ENCODE measurements at regions not wholly inside any gene's neighbourhood (a gene's known extent, or its start where the extent isn't known, plus 50 kb on each side); places are given as distances from the start of the nearest gene placed in this dataset.
"Not testable (repeated sequence)": the region's sequence is repeated elsewhere in the genome, so short reads cannot be mapped to it uniquely, and the experiment has no call there.

- Histone ChIP-seq H3K36me3 (ENCODE audit: control insufficient read depth, insufficient read depth, low read length) (no peaks in the 10 kb centered on the region), H3K4me3 (ENCODE audit: low read depth, low read length) (no peak overlapping the region), H3K27me3 (ENCODE audit: control insufficient read depth, insufficient read depth, low read length) (no peaks in the 10 kb centered on the region), H3K9ac (ENCODE audit: low read depth, low read length) (no peak overlapping the region), H3K9me3 (ENCODE audit: control insufficient read depth, insufficient read depth, low read length) (no peaks in the 10 kb centered on the region), H3K4me1 (ENCODE audit: control insufficient read depth, insufficient read depth, low read length) (peaks cover 10% of the 10 kb centered on the region; the same call in 1 of the 2 replicates), H3K27ac (ENCODE audit: low read depth, low read length) (no peak overlapping the region)
Measured at GRCh38 chr11:29171360-29171950, 845.4 kb downstream of the KCNA4 start.

GRCh38 chr11:29166306-29166705 lies 850.5 kb downstream of the KCNA4 start:
- Histone ChIP-seq H3K27me3 (ENCODE audit: control insufficient read depth, insufficient read depth, low read length) (no peaks in the 10 kb centered on the region), H3K36me3 (ENCODE audit: control insufficient read depth, insufficient read depth, low read length) (no peaks in the 10 kb centered on the region), H3K4me1 (ENCODE audit: control insufficient read depth, insufficient read depth, low read length) (peaks cover 3% of the 10 kb centered on the region; the same call in 1 of the 2 replicates), H3K27ac (ENCODE audit: low read depth, low read length) (no peak overlapping the region), H3K9ac (ENCODE audit: low read depth, low read length) (no peak overlapping the region), H3K9me3 (ENCODE audit: control insufficient read depth, insufficient read depth, low read length) (no peaks in the 10 kb centered on the region), H3K4me3 (ENCODE audit: low read depth, low read length) (no peak overlapping the region)

GRCh38 chr11:29163231-29163630 lies 853.6 kb downstream of the KCNA4 start:
- Histone ChIP-seq H3K36me3 (ENCODE audit: control insufficient read depth, insufficient read depth, low read length) (no peaks in the 10 kb centered on the region), H3K4me1 (ENCODE audit: control insufficient read depth, insufficient read depth, low read length) (0 out of 2 replicates have a peak, but pooled peaks cover 5% of the 10 kb centered on the region), H3K9ac (ENCODE audit: low read depth, low read length) (no peak overlapping the region), H3K4me3 (ENCODE audit: low read depth, low read length) (no peak overlapping the region), H3K27me3 (ENCODE audit: control insufficient read depth, insufficient read depth, low read length) (no peaks in the 10 kb centered on the region), H3K27ac (ENCODE audit: low read depth, low read length) (no peak overlapping the region), H3K9me3 (ENCODE audit: control insufficient read depth, insufficient read depth, low read length) (no peaks in the 10 kb centered on the region)

GRCh38 chr11:29162491-29162890 lies 854.3 kb downstream of the KCNA4 start:
- Histone ChIP-seq H3K9me3 (ENCODE audit: control insufficient read depth, insufficient read depth, low read length) (no peaks in the 10 kb centered on the region), H3K9ac (ENCODE audit: low read depth, low read length) (no peak overlapping the region), H3K27me3 (ENCODE audit: control insufficient read depth, insufficient read depth, low read length) (no peaks in the 10 kb centered on the region), H3K4me1 (ENCODE audit: control insufficient read depth, insufficient read depth, low read length) (0 out of 2 replicates have a peak, but pooled peaks cover 5% of the 10 kb centered on the region), H3K4me3 (ENCODE audit: low read depth, low read length) (no peak overlapping the region), H3K36me3 (ENCODE audit: control insufficient read depth, insufficient read depth, low read length) (no peaks in the 10 kb centered on the region), H3K27ac (ENCODE audit: low read depth, low read length) (no peak overlapping the region)

- H3K4me1 ChIP-seq (ENCODE audit: control insufficient read depth, insufficient read depth, low read length) = 0 out of 2 replicates have a peak, but pooled peaks cover 5% of the 10 kb centered on the region
Measured at GRCh38 chr11:29161191-29161590, 855.6 kb downstream of the KCNA4 start.

GRCh38 chr11:29159552-29160465 lies 857.0 kb downstream of the KCNA4 start:
- no peaks in the 10 kb centered on the region for H3K9me3 ChIP-seq (ENCODE audit: control insufficient read depth, insufficient read depth, low read length)
- no peak overlapping the region for H3K4me3 ChIP-seq (ENCODE audit: low read depth, low read length)
- H3K36me3 ChIP-seq (ENCODE audit: control insufficient read depth, insufficient read depth, low read length) = no peaks in the 10 kb centered on the region
- H3K27me3 ChIP-seq (ENCODE audit: control insufficient read depth, insufficient read depth, low read length) = no peaks in the 10 kb centered on the region
- H3K27ac ChIP-seq (ENCODE audit: low read depth, low read length) = no peak overlapping the region
- 0 out of 2 replicates have a peak, but pooled peaks cover 5% of the 10 kb centered on the region for H3K4me1 ChIP-seq (ENCODE audit: control insufficient read depth, insufficient read depth, low read length)
- H3K9ac ChIP-seq (ENCODE audit: low read depth, low read length) = no peak overlapping the region

More at GRCh38 chr11:29161191-29161590, 855.6 kb downstream of the KCNA4 start:
- no peaks in the 10 kb centered on the region for H3K36me3 ChIP-seq (ENCODE audit: control insufficient read depth, insufficient read depth, low read length)
- no peaks in the 10 kb centered on the region for H3K9me3 ChIP-seq (ENCODE audit: control insufficient read depth, insufficient read depth, low read length)
- no peak overlapping the region for H3K9ac ChIP-seq (ENCODE audit: low read depth, low read length)
- no peaks in the 10 kb centered on the region for H3K27me3 ChIP-seq (ENCODE audit: control insufficient read depth, insufficient read depth, low read length)
- H3K4me3 ChIP-seq (ENCODE audit: low read depth, low read length) = no peak overlapping the region
- no peak overlapping the region for H3K27ac ChIP-seq (ENCODE audit: low read depth, low read length)

GRCh38 chr11:29153078-29153477 lies 863.8 kb downstream of the KCNA4 start:
- H3K9ac ChIP-seq (ENCODE audit: low read depth, low read length) = no peak overlapping the region
- H3K36me3 ChIP-seq (ENCODE audit: control insufficient read depth, insufficient read depth, low read length) = no peaks in the 10 kb centered on the region
- no peak overlapping the region for H3K4me3 ChIP-seq (ENCODE audit: low read depth, low read length)
- no peaks in the 10 kb centered on the region for H3K4me1 ChIP-seq (ENCODE audit: control insufficient read depth, insufficient read depth, low read length)
- no peak overlapping the region for H3K27ac ChIP-seq (ENCODE audit: low read depth, low read length)
- H3K27me3 ChIP-seq (ENCODE audit: control insufficient read depth, insufficient read depth, low read length) = no peaks in the 10 kb centered on the region
- H3K9me3 ChIP-seq (ENCODE audit: control insufficient read depth, insufficient read depth, low read length) = no peaks in the 10 kb centered on the region

- H3K36me3 ChIP-seq (ENCODE audit: control insufficient read depth, insufficient read depth, low read length); H3K4me1 ChIP-seq (ENCODE audit: control insufficient read depth, insufficient read depth, low read length); H3K27me3 ChIP-seq (ENCODE audit: control insufficient read depth, insufficient read depth, low read length); H3K4me3 ChIP-seq (ENCODE audit: low read depth, low read length); H3K27ac ChIP-seq (ENCODE audit: low read depth, low read length); H3K9me3 ChIP-seq (ENCODE audit: control insufficient read depth, insufficient read depth, low read length); H3K9ac ChIP-seq (ENCODE audit: low read depth, low read length): not testable (repeated sequence)
Measured at GRCh38 chr11:29142573-29142972, 874.3 kb downstream of the KCNA4 start.

- no peaks in the 10 kb centered on the region for H3K9me3 ChIP-seq (ENCODE audit: control insufficient read depth, insufficient read depth, low read length)
- no peak overlapping the region for H3K27ac ChIP-seq (ENCODE audit: low read depth, low read length)
- H3K9ac ChIP-seq (ENCODE audit: low read depth, low read length) = no peak overlapping the region
- no peaks in the 10 kb centered on the region for H3K36me3 ChIP-seq (ENCODE audit: control insufficient read depth, insufficient read depth, low read length)
- H3K4me3 ChIP-seq (ENCODE audit: low read depth, low read length) = no peak overlapping the region
- no peaks in the 10 kb centered on the region for H3K27me3 ChIP-seq (ENCODE audit: control insufficient read depth, insufficient read depth, low read length)
- no peaks in the 10 kb centered on the region for H3K4me1 ChIP-seq (ENCODE audit: control insufficient read depth, insufficient read depth, low read length)
Measured at GRCh38 chr11:29135504-29135903, 881.3 kb downstream of the KCNA4 start.

GRCh38 chr11:29131055-29131454 lies 885.8 kb downstream of the KCNA4 start:
- no peaks in the 10 kb centered on the region for H3K4me1 ChIP-seq (ENCODE audit: control insufficient read depth, insufficient read depth, low read length)
- no peak overlapping the region for H3K4me3 ChIP-seq (ENCODE audit: low read depth, low read length)
- H3K9ac ChIP-seq (ENCODE audit: low read depth, low read length) = no peak overlapping the region
- no peaks in the 10 kb centered on the region for H3K27me3 ChIP-seq (ENCODE audit: control insufficient read depth, insufficient read depth, low read length)
- H3K27ac ChIP-seq (ENCODE audit: low read depth, low read length) = no peak overlapping the region
- no peaks in the 10 kb centered on the region for H3K36me3 ChIP-seq (ENCODE audit: control insufficient read depth, insufficient read depth, low read length)
- no peaks in the 10 kb centered on the region for H3K9me3 ChIP-seq (ENCODE audit: control insufficient read depth, insufficient read depth, low read length)

GRCh38 chr11:29129844-29130243 lies 887.0 kb downstream of the KCNA4 start:
- Histone ChIP-seq H3K27me3 (ENCODE audit: control insufficient read depth, insufficient read depth, low read length) (no peaks in the 10 kb centered on the region), H3K27ac (ENCODE audit: low read depth, low read length) (no peak overlapping the region), H3K4me1 (ENCODE audit: control insufficient read depth, insufficient read depth, low read length) (no peaks in the 10 kb centered on the region), H3K36me3 (ENCODE audit: control insufficient read depth, insufficient read depth, low read length) (no peaks in the 10 kb centered on the region), H3K9ac (ENCODE audit: low read depth, low read length) (no peak overlapping the region), H3K4me3 (ENCODE audit: low read depth, low read length) (no peak overlapping the region), H3K9me3 (ENCODE audit: control insufficient read depth, insufficient read depth, low read length) (no peaks in the 10 kb centered on the region)
